ENCODE measurements at regions not wholly inside any gene's neighbourhood (a gene's known extent, or its start where the extent isn't known, plus 50 kb on each side); places are given as distances from the start of the nearest gene placed in this dataset.

- DNase-seq (no peak), ATAC-seq (no peak)
- Mint-ChIP-seq H3K9me3 (peaks cover 3% of the 10 kb centered on the region), H3K36me3 (ENCODE audit: insufficient read depth) (no peaks in the 10 kb centered on the region), H3K27me3 (ENCODE audit: low read depth) (no peaks in the 10 kb centered on the region), H3K4me1 (ENCODE audit: low read depth) (peaks cover 10% of the 10 kb centered on the region), H3K4me3 (no peak overlapping the region)
These were observed 479.2 kb upstream of the ACVR2A start for GRCh38 chr2:147365622-147366021.

- H3K9me3 Mint-ChIP-seq, result peaks cover 3% of the 10 kb centered on the region
- no peaks in the 10 kb centered on the region for H3K36me3 Mint-ChIP-seq (ENCODE audit: insufficient read depth)
- H3K27me3 Mint-ChIP-seq (ENCODE audit: low read depth), result no peaks in the 10 kb centered on the region
- H3K4me1 Mint-ChIP-seq (ENCODE audit: low read depth), result peaks cover 10% of the 10 kb centered on the region
- no peak for ATAC-seq
- H3K4me3 Mint-ChIP-seq, result no peak overlapping the region
- DNase-seq, result no peak
These were observed 480.2 kb upstream of the ACVR2A start for GRCh38 chr2:147364597-147364996.

- no peaks in the 10 kb centered on the region for H3K36me3 Mint-ChIP-seq (ENCODE audit: insufficient read depth)
- no peak for DNase-seq
- H3K9me3 Mint-ChIP-seq, result peaks cover under 1% of the 10 kb centered on the region
- H3K27me3 Mint-ChIP-seq (ENCODE audit: low read depth), result no peaks in the 10 kb centered on the region
- peaks cover 10% of the 10 kb centered on the region for H3K4me1 Mint-ChIP-seq (ENCODE audit: low read depth)
- ATAC-seq, result no peak
- H3K4me3 Mint-ChIP-seq, result no peak overlapping the region
These were observed 481.6 kb upstream of the ACVR2A start for GRCh38 chr2:147363181-147363580.

GRCh38 chr2:147358375-147358774 lies 486.5 kb upstream of the ACVR2A start:
- H3K36me3 Mint-ChIP-seq (ENCODE audit: insufficient read depth), result no peaks in the 10 kb centered on the region
- ATAC-seq, result no peak
- peaks cover 2% of the 10 kb centered on the region for H3K4me1 Mint-ChIP-seq (ENCODE audit: low read depth)
- peaks cover 3% of the 10 kb centered on the region for H3K27me3 Mint-ChIP-seq (ENCODE audit: low read depth)
- no peaks in the 10 kb centered on the region for H3K9me3 Mint-ChIP-seq
- H3K4me3 Mint-ChIP-seq, result no peak overlapping the region
- no peak for DNase-seq

GRCh38 chr2:147356157-147356556 lies 488.7 kb upstream of the ACVR2A start:
- H3K4me3 Mint-ChIP-seq, result no peak overlapping the region
- H3K9me3 Mint-ChIP-seq, result no peaks in the 10 kb centered on the region
- peaks cover 2% of the 10 kb centered on the region for H3K4me1 Mint-ChIP-seq (ENCODE audit: low read depth)
- no peaks in the 10 kb centered on the region for H3K36me3 Mint-ChIP-seq (ENCODE audit: insufficient read depth)
- ATAC-seq (no peak), DNase-seq (no peak)
- H3K27me3 Mint-ChIP-seq (ENCODE audit: low read depth), result peaks cover 3% of the 10 kb centered on the region

GRCh38 chr2:147355706-147356105 lies 489.1 kb upstream of the ACVR2A start:
- Mint-ChIP-seq H3K36me3 (ENCODE audit: insufficient read depth) (no peaks in the 10 kb centered on the region), H3K27me3 (ENCODE audit: low read depth) (peaks cover 3% of the 10 kb centered on the region), H3K4me3 (no peak overlapping the region), H3K9me3 (no peaks in the 10 kb centered on the region), H3K4me1 (ENCODE audit: low read depth) (peaks cover 2% of the 10 kb centered on the region)
- ATAC-seq, result no peak
- no peak for DNase-seq

- peaks cover 2% of the 10 kb centered on the region for H3K4me1 Mint-ChIP-seq (ENCODE audit: low read depth)
- H3K27me3 Mint-ChIP-seq (ENCODE audit: low read depth), result peaks cover 3% of the 10 kb centered on the region
- DNase-seq (no peak), ATAC-seq (no peak)
- H3K36me3 Mint-ChIP-seq (ENCODE audit: insufficient read depth), result no peaks in the 10 kb centered on the region
- H3K9me3 Mint-ChIP-seq, result no peaks in the 10 kb centered on the region
- no peak overlapping the region for H3K4me3 Mint-ChIP-seq
These were observed 491.8 kb upstream of the ACVR2A start for GRCh38 chr2:147353072-147353381.

GRCh38 chr2:147352264-147353071 lies 492.4 kb upstream of the ACVR2A start:
- ATAC-seq (no peak), DNase-seq (no peak)
- H3K9me3 Mint-ChIP-seq, result no peaks in the 10 kb centered on the region
- H3K36me3 Mint-ChIP-seq (ENCODE audit: insufficient read depth), result no peaks in the 10 kb centered on the region
- peaks cover 2% of the 10 kb centered on the region for H3K4me1 Mint-ChIP-seq (ENCODE audit: low read depth)
- no peaks in the 10 kb centered on the region for H3K27me3 Mint-ChIP-seq (ENCODE audit: low read depth)
- H3K4me3 Mint-ChIP-seq, result no peak overlapping the region

GRCh38 chr2:147351784-147352183 lies 493.0 kb upstream of the ACVR2A start:
- Mint-ChIP-seq H3K36me3 (ENCODE audit: insufficient read depth) (no peaks in the 10 kb centered on the region), H3K9me3 (no peaks in the 10 kb centered on the region), H3K4me1 (ENCODE audit: low read depth) (peaks cover 2% of the 10 kb centered on the region), H3K27me3 (ENCODE audit: low read depth) (no peaks in the 10 kb centered on the region), H3K4me3 (no peak overlapping the region)
- DNase-seq (no peak), ATAC-seq (no peak)

- Mint-ChIP-seq H3K4me3 (no peak overlapping the region), H3K9me3 (peaks cover 10% of the 10 kb centered on the region), H3K4me1 (ENCODE audit: low read depth) (no peaks in the 10 kb centered on the region), H3K36me3 (ENCODE audit: insufficient read depth) (no peaks in the 10 kb centered on the region), H3K27me3 (ENCODE audit: low read depth) (no peaks in the 10 kb centered on the region)
- no peak for ATAC-seq
- no peak for DNase-seq
These were observed 495.8 kb upstream of the ACVR2A start for GRCh38 chr2:147348931-147349555.

- Mint-ChIP-seq H3K4me1 (ENCODE audit: low read depth) (no peaks in the 10 kb centered on the region), H3K9me3 (peaks cover 13% of the 10 kb centered on the region), H3K4me3 (no peak overlapping the region), H3K27me3 (ENCODE audit: low read depth) (no peaks in the 10 kb centered on the region), H3K36me3 (ENCODE audit: insufficient read depth) (no peaks in the 10 kb centered on the region)
- no peak for ATAC-seq
- DNase-seq, result no peak
These were observed 498.7 kb upstream of the ACVR2A start for GRCh38 chr2:147346142-147346541.

- no peak for ATAC-seq
- DNase-seq, result no peak
- H3K4me1 Mint-ChIP-seq (ENCODE audit: low read depth), result no peaks in the 10 kb centered on the region
- peaks cover 13% of the 10 kb centered on the region for H3K9me3 Mint-ChIP-seq
- no peaks in the 10 kb centered on the region for H3K27me3 Mint-ChIP-seq (ENCODE audit: low read depth)
- H3K36me3 Mint-ChIP-seq (ENCODE audit: insufficient read depth), result no peaks in the 10 kb centered on the region
- no peak overlapping the region for H3K4me3 Mint-ChIP-seq
These were observed 499.6 kb upstream of the ACVR2A start for GRCh38 chr2:147345246-147345645.

GRCh38 chr2:147342329-147342728 lies 502.5 kb upstream of the ACVR2A start:
- peaks cover 13% of the 10 kb centered on the region for H3K9me3 Mint-ChIP-seq
- no peak for DNase-seq
- H3K4me3 Mint-ChIP-seq, result no peak overlapping the region
- no peaks in the 10 kb centered on the region for H3K4me1 Mint-ChIP-seq (ENCODE audit: low read depth)
- no peaks in the 10 kb centered on the region for H3K36me3 Mint-ChIP-seq (ENCODE audit: insufficient read depth)
- H3K27me3 Mint-ChIP-seq (ENCODE audit: low read depth), result no peaks in the 10 kb centered on the region
- ATAC-seq, result no peak

GRCh38 chr2:147331790-147332419 lies 512.9 kb upstream of the ACVR2A start:
- peak in 1 of 2 donors; percentile 56 for ATAC-seq
- Mint-ChIP-seq H3K27me3 (ENCODE audit: low read depth) (no peaks in the 10 kb centered on the region), H3K36me3 (ENCODE audit: insufficient read depth) (no peaks in the 10 kb centered on the region), H3K4me1 (ENCODE audit: low read depth) (peaks cover 13% of the 10 kb centered on the region), H3K9me3 (no peaks in the 10 kb centered on the region), H3K4me3 (no peak overlapping the region)
- peak; percentile 40 for DNase-seq

- Mint-ChIP-seq H3K36me3 (ENCODE audit: insufficient read depth) (no peaks in the 10 kb centered on the region), H3K4me1 (ENCODE audit: low read depth) (peaks cover 20% of the 10 kb centered on the region), H3K9me3 (no peaks in the 10 kb centered on the region), H3K4me3 (no peak overlapping the region), H3K27me3 (ENCODE audit: low read depth) (no peaks in the 10 kb centered on the region)
- DNase-seq, result no peak
- no peak for ATAC-seq
These were observed 513.9 kb upstream of the ACVR2A start for GRCh38 chr2:147330925-147331324.
